ENCODE measurements at regions not wholly inside any gene's neighbourhood (a gene's known extent, or its start where the extent isn't known, plus 50 kb on each side); places are given as distances from the start of the nearest gene placed in this dataset.
"Not testable (repeated sequence)": the region's sequence is repeated elsewhere in the genome, so short reads cannot be mapped to it uniquely, and the experiment has no call there.

DNA sequence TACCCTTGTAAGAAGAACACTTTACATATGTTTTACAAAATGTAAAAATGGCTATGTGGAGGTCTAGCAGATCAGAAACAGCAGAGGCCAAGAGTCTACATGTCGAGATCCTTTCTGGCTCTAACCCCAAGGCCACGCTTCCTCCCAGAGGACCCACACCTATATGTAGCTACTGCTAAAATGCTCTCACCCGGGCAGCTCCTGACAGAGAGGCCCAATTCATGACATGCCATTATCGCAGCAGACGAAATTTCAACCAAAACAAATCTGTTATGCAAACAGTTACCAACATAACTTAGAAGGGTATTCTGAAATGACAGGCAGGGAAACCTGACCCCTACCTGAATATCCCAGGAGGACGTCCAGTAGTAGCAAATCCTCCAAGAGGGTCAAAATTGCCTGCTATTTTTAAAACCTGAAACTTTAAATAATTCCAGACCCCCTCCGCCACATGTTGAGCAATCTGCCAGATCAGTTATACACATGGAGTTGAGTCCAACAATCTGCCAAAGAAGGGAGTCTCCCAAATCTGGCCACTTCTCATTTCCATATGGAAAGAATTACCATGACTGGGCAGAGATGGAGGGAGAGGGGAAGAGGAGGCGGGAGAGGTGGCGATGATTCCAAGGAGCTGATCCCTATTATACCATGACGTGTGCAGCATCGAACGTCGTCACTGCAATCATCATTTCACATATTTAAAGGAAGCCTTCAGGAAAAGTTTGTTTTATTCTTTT is 192.9 kb upstream of the TBL1X start:
- no peak for ATAC-seq

DNA sequence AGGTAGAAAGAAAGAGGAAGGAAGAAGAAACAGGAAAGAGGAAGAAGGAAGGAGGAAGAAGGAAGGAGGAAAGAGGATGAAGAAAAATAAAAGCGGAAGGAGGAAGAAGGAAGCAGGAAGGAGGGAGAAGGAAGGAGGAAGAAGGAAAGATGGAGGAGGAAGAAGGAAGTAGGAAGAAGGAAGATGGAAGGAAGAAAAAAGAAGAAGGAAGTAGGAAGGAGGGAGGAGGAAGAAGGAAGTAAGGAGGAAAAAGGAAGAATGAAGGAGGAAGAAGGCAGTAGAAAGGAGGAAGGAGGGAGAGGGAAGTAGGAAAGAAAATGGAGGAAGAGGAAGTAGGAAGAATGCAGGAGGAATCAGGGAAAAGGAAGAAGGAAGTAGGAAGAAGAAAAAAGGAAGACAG is 191.1 kb upstream of the TBL1X start:
- ATAC-seq = no peak

DNA sequence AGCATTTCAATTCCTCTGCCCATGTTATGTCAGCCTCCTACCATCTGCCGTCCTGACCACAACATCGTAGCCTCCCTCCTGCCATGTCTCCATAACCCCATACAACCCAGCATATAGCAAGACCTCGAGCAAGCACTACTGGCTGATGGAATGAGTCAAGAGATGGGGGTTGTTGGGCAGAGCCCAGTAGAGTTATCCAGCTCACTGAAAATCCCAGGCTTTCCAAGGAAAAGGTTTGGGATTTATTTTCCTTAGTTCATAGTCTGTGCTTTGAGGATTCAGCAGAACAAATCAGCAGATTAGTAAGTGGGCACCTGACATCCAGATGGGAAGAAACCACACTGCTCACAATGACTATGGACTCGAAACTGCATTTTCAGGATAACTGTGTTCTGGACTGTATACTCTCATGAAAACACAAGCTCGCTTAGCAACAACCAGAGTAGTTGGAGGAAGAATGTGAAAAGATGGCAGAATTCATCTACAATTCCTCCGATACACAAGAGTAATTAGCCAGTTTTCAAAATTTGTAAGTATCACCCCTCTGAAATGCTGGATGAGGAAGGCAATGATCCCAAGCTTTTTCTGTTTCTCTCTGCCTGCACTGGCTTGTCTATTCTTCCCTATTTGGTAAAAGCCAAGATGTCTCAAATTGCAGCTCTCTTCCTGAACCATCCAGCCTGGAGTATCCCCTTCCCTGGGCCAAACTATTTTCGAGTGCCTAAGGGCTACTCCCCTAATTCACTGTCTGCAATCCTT is 186.2 kb upstream of the TBL1X start:
- ATAC-seq = no peak

DNA sequence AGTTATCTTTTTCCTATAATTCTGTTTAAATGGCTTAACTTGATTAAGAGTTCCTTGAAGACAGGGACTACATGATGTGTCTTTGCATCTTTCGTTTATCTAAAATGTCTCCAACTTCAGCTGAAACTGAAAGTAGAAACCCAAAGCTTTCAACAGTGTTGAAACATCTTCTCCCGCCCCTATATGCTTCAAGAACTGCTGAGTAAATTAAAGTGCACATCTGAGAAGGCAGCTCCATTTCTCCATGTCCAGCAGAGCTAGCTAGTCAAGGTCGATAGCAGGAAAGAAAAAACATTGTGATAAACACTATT is 185.7 kb upstream of the TBL1X start:
- ATAC-seq = peak; percentile 61 to 64

DNA sequence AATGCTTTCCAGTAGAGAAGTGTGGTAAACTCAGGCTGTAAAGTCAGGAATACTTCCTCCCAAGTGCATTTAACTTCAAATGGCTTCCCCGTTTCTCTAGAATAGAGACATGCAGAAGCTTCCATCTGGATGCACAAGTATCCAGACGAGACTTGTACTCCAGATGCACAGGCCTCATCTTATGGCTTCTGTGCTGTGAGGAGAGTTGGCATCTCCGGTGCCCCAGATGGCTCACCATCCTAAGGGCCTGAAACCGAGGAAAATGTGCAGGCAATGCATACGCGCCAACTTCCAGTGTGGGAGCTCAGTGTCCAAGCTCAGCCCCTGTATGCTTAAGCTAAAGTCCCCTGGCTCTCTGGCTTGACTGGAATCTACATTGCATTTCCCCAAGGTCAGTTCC is 184.0 kb upstream of the TBL1X start:
- ATAC-seq = no peak

DNA sequence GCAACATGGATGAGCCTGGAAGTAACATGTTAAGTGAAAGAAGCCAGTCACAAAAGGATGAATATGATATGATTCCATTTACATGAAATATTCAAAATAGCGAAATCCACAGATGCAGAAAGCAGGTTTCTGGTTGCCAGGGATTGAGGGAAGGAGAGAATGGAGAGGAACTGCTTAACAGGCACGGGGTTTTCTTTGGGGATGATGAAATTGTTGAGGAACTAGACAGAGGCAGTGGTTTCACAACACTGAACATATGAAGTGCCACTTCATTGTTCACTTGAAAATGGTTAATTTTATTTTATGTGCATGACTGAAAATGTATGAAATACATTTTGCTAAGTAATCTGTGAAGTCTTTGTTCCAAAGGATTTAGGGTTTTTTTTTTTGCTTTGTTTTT is 182.5 kb upstream of the TBL1X start:
- ATAC-seq = no peak

DNA sequence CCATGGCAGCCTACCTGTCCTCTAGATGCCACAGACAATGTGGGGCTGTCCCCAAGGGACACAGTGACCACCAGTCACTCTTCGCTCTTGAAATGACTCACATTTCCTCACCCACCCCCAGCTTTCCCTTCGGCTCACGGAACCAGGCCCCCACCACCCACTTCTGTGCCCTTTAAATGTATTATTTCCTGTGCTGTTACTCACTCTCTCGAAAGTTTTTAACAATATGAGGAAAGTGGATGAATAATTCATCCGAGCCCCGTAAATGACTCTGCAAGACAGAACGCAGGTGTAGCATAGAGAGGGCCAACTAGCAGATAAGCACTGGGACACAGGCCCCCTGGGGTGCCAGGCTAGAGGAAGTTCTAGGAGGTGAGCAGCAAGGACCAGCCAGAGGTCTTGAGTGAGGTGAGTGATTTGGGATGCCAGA is 179.5 kb upstream of the TBL1X start:
- ATAC-seq = peak; percentile 94 to 96

DNA sequence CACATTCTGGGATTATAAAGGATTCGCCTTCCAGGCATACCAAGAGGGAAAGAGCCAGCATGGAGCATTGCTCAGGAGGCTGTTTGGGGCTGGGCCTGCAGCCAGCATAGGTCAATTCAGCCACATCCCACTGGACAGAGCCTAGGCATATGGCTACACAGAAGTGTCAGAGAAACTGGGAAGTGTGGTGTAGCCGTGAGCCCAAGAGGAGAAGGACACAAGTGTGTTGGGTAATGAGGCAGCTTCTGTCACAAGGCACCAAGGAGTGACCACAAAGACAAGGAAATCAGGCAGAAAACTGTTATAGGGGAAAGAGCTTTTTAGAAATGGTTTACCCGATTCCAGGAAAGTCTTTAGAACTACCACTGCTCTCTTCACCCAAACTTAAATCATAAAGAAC is 178.6 kb upstream of the TBL1X start:
- ATAC-seq = no peak

DNA sequence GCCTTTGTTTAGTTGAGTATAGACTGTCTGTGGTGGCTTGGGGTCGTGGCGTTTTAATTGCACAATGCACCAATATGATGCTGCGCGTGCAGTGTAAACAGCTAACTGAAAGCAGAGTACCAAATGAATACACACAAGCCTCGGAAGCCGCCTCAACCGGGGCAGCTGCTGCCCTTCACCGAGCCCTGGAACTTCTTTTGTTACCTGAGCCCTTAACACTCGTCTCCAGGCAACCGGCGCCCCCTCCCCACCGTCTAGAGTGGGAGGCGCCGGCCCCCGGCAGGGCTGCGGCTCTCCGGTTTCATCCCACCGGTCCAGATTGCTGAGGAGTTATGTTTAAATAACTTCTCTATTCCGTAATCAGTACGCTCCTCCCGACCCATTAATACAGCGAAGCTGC is 173.2 kb upstream of the TBL1X start:
- no peak for ATAC-seq

DNA sequence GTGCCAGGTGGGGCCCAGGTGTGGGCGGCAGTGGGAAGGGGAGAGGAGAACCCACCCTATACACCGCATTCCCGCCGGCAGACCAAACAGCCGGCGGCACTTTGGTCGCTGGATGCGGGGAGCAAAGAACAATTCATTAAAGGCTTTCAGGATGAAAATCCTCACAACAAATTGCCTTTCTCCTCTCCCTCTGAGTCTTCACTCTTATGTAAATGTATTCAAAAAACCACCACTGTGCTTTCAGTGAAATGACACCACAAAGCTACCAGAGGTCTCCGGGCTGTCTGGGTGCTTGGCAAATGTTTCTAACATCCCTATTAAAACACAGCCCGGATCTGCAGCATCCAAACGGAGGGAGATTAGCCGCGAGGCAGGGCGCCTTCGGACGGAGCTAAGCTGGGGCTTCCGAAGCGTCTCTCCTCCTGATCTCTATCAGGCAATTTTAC is 171.8 kb upstream of the TBL1X start:
- no peak for ATAC-seq

DNA sequence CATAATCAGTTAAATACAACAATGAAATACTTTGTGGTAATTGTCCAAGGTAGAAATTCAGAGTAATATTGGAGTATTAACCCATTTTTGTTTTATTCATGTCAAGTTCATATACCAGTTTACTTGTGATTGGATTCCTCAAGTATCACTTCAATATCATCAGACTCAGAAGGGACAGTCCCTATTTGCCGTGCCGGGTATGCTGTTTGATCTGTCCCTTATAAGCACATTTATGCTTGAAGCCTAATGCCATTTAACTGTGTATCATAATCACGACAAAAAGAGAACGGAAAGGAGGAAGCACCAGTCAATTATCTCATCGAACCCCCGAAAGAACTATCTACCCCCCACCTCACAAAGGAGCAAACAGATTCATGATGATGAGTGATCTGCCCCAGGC is 171.0 kb upstream of the TBL1X start:
- ATAC-seq = no peak

DNA sequence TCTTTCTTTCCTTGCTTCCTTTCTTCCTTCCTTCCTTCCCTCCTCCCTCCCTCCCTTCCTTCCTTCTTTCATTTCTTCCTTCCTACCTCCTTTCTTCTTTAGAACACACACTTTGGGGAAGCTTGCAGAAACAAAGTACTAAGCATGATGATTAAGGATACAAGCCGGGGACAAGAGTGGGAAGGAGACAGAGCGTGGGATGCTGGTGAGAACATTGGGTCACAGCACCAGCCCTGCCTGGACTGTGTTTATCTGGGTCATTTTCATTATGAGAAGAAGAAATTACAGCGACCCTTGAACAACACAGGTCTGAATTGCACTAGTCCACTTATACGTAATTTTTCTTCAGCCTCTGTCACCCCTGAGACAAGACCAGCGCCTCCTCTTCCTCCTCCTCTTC is 169.3 kb upstream of the TBL1X start:
- no peak for ATAC-seq

DNA sequence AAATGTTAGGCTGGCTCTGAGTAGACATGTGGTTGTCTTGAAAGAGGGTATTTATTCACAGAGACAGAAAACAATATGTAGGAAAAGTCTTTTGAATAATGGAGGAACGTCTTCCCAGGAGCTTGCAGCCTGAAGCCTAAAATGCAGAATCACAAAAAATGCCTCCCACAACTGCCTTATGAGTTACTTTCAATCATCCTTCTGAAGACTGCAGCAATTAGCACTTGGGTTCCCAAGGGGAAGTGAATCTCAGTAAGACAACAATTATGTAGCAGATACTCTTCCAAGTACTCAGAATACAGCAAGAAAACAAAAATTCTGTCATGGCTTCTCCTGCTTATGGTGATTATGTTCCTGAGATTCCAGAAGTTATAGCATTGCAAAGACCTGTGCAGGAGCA is 166.6 kb upstream of the TBL1X start:
- ATAC-seq = no peak

DNA sequence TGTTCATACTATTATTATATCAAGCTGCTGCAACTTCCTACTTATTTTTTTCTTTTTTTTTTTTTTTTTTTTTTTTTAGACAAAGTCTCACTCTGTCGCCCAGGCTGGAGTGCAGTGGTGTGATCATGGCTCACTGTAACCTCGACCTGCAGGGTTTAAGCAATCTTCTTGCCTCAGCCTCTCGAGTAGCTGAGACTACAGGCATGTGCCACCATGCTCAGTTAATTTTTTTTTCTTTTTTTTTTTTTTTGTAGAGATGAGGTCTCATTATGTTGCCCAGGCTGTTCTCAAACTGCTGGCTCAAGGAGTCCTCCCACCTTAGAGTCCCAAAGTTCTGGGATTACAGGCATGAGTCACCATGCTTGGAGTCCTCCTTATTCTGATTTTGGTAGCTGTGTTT is 165.2 kb upstream of the TBL1X start:
- not testable (repeated sequence) for ATAC-seq

DNA sequence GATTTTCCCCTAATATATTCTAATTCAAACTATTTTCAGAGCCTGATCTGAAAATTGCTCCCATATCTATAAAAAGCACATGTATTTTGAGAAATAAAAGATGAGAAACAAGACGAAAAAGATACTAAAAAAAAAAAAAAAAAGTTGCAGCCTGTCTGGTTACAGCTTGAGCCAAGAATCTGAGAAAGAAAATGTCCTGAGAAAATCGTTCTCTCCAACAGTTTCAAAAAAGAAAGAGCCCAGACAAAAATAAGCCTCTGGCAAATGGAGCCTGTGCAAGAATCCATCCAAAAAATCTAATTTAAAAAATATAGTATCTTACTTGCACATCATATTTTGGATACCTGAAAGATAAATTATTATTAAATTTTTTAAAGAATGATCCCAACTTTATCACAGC is 163.0 kb upstream of the TBL1X start:
- no peak for ATAC-seq

DNA sequence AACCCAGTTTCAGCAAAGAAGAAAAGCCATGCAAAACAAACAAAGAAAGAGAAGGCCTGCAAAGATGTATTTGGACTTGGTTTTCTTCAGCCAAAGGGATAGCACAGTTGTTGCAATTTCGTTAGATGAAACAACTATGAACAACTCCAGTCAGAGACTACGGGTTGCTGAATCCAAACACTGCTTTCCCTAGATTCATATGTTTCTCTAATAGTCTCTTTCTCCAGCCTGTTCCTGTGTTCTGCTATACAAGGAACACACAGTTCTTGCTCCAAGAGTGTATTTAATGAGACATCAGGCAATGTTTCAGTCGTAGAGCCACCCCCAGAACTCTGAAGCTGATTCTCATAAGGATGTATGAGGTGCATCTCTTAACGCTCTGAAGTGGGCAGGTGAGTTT is 162.5 kb upstream of the TBL1X start:
- ATAC-seq = no peak

DNA sequence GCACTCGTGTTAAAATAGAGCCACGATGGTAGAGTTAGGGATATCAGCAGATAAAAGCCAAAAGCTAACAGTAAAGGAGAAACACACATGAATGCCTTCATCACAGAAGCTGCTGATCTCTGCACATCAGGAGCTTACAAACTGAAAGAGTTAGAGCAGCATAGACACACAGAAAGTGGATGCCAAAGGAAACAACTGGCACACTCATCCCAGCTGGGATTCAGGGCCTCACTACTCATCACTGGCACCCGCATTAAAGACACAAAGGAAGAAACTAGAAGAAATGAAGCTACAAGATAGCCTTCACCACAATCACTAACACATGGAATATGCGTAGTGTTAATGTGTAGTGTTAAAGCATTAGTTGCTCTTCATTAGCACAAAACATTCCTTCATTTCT is 156.4 kb upstream of the TBL1X start:
- ATAC-seq = no peak

DNA sequence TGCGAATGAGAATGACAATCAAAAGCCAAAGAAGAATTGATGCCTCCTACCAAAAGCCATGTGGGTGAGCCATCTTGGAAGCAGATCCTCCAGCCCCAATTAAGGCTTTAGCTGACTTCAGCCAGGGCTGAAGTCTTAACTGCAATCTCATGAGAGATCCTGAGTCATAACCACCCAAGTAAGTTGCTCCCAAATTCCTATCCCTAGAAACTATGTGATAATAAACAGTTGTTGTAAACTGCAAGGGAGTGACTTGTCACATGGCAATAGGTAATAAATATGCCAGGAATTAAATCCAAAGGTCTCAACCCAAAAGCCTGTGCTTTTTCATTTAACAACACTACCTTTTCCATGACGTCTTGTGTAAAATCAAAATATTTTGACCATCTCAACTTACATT is 154.2 kb upstream of the TBL1X start:
- no peak for ATAC-seq

DNA sequence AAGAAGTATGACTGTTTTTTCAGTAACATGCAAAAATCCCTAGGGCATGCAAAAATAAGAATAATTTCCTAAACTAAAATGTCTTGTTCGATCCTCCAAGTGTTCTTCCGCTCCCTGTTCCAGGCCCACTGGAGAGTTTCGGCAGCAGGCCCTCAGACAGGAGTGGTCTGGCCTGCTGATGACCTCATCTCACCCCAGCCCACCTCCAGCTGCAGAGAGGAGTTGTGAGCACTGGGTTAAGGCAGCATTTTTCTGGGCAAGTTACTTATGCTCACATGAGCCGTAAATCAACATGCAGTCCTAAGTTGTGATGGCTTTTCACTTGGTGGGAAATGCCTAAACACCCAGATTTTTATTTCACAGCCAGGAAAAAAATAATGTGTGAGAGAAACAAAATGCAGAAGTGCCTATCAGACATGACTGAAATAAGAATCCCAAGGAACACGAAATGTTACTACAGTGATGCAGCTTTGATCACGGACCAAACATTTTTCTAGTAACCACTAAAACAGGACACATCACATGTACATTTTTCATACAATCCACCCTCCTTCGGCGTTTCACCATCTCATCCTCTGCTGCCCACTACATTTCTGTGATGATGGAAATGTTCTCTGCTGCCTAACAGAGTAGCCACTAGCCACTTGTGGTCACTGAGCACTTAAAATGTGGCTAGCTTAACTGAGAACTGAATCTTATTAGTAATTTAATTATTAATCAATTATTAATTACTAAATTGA is 153.3 kb upstream of the TBL1X start:
- ATAC-seq = no peak

DNA sequence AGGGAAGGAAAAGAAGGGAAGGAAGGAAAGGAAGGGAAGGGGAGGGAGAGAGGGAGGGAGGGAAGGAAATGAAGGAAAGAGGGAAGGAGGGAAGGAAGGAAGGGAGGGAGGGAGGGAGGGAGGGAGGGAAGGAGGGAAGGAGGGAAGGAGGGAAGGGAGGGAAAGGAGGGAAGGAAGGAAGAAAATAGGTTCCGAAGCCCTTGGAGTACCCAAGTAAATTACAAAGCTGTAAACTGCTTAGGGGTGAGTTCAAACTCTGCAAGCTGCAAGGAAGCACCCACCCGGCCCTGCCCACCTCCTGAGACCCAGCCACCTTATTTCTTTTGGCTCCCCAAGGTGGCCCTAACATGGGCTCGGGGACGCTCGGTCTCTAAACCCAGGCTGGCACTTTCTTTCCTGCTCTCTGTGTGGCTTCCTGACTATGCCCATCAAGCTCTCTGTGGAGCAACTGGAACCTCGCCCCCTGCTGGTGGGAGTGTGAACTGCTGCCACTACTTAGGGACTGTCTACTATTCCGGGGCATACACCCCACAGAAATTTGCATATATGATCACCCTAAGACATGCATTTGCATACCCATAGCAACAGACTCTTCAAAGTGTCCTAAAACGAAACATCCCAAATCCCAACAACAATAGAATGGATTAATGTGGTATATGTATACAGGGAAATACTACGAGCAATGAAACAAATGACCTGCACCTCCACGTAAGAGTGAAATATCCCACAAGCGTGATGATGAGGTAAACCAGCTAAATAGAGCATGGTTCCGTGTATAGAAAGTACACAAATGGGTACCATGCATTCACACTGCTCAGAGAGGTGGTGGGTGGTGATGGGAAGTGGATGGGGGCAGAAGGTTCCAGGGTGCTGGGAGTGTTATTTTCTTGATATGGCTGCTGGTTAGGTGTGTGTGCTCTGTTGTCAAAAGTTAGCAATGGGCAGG is 151.7 kb upstream of the TBL1X start:
- peak; percentile 64 to 67 for ATAC-seq

DNA sequence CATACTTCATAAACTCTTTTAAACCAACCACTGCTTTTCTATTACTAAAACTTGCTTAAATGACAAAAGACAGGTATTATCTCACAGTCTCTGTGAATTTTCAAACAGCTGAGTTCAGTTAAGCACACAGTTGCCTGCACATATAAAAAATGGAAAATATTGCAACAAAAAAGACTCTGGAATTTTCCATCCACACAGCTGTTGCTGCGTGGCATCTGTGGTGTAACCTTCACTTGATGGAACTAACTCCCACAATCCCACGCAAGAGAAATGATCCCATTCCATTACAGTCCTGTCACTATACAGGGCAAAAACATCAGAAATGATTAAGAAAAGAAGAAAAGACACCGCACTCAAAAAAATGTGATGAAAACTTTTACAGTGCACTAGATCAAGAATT is 149.8 kb upstream of the TBL1X start:
- ATAC-seq = no peak

DNA sequence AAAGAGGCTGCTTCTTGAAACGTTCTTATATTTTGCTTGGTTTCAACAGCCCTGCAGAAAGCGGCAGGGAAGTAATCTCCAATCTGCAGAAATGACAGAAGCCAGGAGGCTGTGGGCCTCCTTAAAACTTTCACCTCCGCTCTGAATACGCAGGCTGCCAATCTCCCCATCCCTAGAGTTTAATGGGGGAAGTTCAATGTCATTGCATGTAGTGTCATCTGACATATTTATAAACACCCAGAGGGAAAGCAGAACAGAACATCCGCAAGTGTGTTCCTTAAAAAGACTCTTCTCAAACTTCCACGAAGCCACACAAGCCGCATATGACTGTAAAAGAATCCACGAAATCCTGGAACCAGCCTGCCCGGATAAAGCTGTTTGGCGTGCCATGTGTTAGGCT is 148.8 kb upstream of the TBL1X start:
- no peak for ATAC-seq

DNA sequence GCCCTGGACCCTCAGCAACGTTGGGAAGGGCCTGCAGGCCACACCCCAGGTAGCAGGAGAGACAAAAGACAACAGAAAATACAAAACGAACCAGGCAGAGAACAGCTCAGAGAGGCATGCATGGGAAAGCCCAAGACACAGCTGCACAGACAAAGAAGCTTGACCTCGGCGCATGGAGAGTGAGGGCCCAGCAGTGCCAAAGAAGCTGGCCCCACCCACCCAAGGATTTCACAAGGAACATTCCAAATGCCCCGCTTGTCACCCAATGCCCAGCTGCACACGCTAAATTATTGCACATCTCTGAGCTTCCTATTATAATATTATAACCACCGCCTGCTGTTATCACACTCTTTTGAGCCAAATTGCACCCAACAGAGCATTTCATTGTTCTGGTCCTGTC is 147.7 kb upstream of the TBL1X start:
- no peak for ATAC-seq

Data from activated CD4-positive, CD25-positive, alpha-beta regulatory T cell treated with anti-CD3 and anti-CD28 coated beads, Interleukin-2, amount 50 U/mL, for 24 hours (primary cell).